ENCODE measurements at regions not wholly inside any gene's neighbourhood (a gene's known extent, or its start where the extent isn't known, plus 50 kb on each side); places are given as distances from the start of the nearest gene placed in this dataset.
A peak's percentile ranks its signal among the peaks of the same experiment; 100 is the strongest.
"Not testable (repeated sequence)": the region's sequence is repeated elsewhere in the genome, so short reads cannot be mapped to it uniquely, and the experiment has no call there.

GRCh38 chr14:105664691-105665090 lies 138.3 kb downstream of the TMEM121 start:
- CTCF ChIA-PET: no interaction called here
- no peak overlapping the region for H3K27ac Mint-ChIP-seq
- DNase-seq: no peak
- H3K36me3 Mint-ChIP-seq: no peaks in the 10 kb centered on the region
- H3K9me3 Mint-ChIP-seq: peaks cover 14% of the 10 kb centered on the region
- no peaks in the 10 kb centered on the region for H3K4me1 Mint-ChIP-seq
- no peak overlapping the region for H3K4me3 Mint-ChIP-seq
- H3K27me3 Mint-ChIP-seq: no peaks in the 10 kb centered on the region

- DNase-seq: no peak
- CTCF ChIA-PET: no interaction called here
- Mint-ChIP-seq H3K4me3 (no peak overlapping the region), H3K9me3 (peaks cover 7% of the 10 kb centered on the region), H3K27me3 (no peaks in the 10 kb centered on the region), H3K36me3 (no peaks in the 10 kb centered on the region), H3K27ac (no peak overlapping the region), H3K4me1 (no peaks in the 10 kb centered on the region)
These were observed 139.0 kb downstream of the TMEM121 start for GRCh38 chr14:105665247-105665950.

- no peaks in the 10 kb centered on the region for H3K4me1 Mint-ChIP-seq
- CTCF ChIA-PET: no interaction called here
- peaks cover 1% of the 10 kb centered on the region for H3K9me3 Mint-ChIP-seq
- no peak overlapping the region for H3K27ac Mint-ChIP-seq
- no peaks in the 10 kb centered on the region for H3K27me3 Mint-ChIP-seq
- H3K4me3 Mint-ChIP-seq: no peak overlapping the region
- no peaks in the 10 kb centered on the region for H3K36me3 Mint-ChIP-seq
- no peak for DNase-seq
These were observed 139.5 kb downstream of the TMEM121 start for GRCh38 chr14:105665951-105666277.

GRCh38 chr14:105666420-105666819 lies 140.0 kb downstream of the TMEM121 start:
- Mint-ChIP-seq H3K9me3 (no peaks in the 10 kb centered on the region), H3K4me1 (no peaks in the 10 kb centered on the region), H3K27me3 (no peaks in the 10 kb centered on the region), H3K36me3 (no peaks in the 10 kb centered on the region), H3K27ac (no peak overlapping the region), H3K4me3 (no peak overlapping the region)
- CTCF ChIA-PET: no interaction called here
- no peak for DNase-seq

- CTCF ChIA-PET, H3K27me3 Mint-ChIP-seq, H3K9me3 Mint-ChIP-seq: not testable (repeated sequence)
These were observed 140.7 kb downstream of the TMEM121 start for GRCh38 chr14:105666991-105667662.

GRCh38 chr14:105667663-105668020 lies 141.3 kb downstream of the TMEM121 start:
- H3K36me3 Mint-ChIP-seq, H3K9me3 Mint-ChIP-seq, DNase-seq, H3K4me3 Mint-ChIP-seq, H3K27ac Mint-ChIP-seq, H3K27me3 Mint-ChIP-seq, H3K4me1 Mint-ChIP-seq, CTCF ChIA-PET: not testable (repeated sequence)

More at GRCh38 chr14:105666991-105667662, 140.7 kb downstream of the TMEM121 start:
- not testable (repeated sequence) for H3K4me3 Mint-ChIP-seq, H3K27ac Mint-ChIP-seq, DNase-seq, H3K36me3 Mint-ChIP-seq, H3K4me1 Mint-ChIP-seq

GRCh38 chr14:105668021-105668420 lies 141.6 kb downstream of the TMEM121 start:
- CTCF ChIA-PET, H3K4me1 Mint-ChIP-seq, H3K4me3 Mint-ChIP-seq, H3K27me3 Mint-ChIP-seq, DNase-seq, H3K27ac Mint-ChIP-seq, H3K36me3 Mint-ChIP-seq, H3K9me3 Mint-ChIP-seq: not testable (repeated sequence)

- H3K27ac Mint-ChIP-seq, H3K4me1 Mint-ChIP-seq, H3K36me3 Mint-ChIP-seq, H3K9me3 Mint-ChIP-seq, DNase-seq, H3K27me3 Mint-ChIP-seq, CTCF ChIA-PET, H3K4me3 Mint-ChIP-seq: not testable (repeated sequence)
These were observed 142.3 kb downstream of the TMEM121 start for GRCh38 chr14:105668471-105669230.

GRCh38 chr14:105669231-105669610 lies 142.8 kb downstream of the TMEM121 start:
- CTCF ChIA-PET, H3K4me1 Mint-ChIP-seq, H3K27me3 Mint-ChIP-seq, H3K27ac Mint-ChIP-seq, H3K4me3 Mint-ChIP-seq, H3K36me3 Mint-ChIP-seq, DNase-seq, H3K9me3 Mint-ChIP-seq: not testable (repeated sequence)

- H3K4me1 Mint-ChIP-seq, CTCF ChIA-PET, DNase-seq, H3K27me3 Mint-ChIP-seq, H3K36me3 Mint-ChIP-seq, H3K4me3 Mint-ChIP-seq, H3K9me3 Mint-ChIP-seq, H3K27ac Mint-ChIP-seq: not testable (repeated sequence)
These were observed 143.3 kb downstream of the TMEM121 start for GRCh38 chr14:105669646-105670045.

- CTCF ChIA-PET, H3K36me3 Mint-ChIP-seq, H3K9me3 Mint-ChIP-seq: not testable (repeated sequence)
These were observed 146.2 kb downstream of the TMEM121 start for GRCh38 chr14:105672450-105673200.

GRCh38 chr14:105675433-105675832 lies 149.1 kb downstream of the TMEM121 start:
- DNase-seq, H3K4me3 Mint-ChIP-seq, H3K4me1 Mint-ChIP-seq, H3K27ac Mint-ChIP-seq, H3K27me3 Mint-ChIP-seq, H3K36me3 Mint-ChIP-seq, H3K9me3 Mint-ChIP-seq, CTCF ChIA-PET: not testable (repeated sequence)

More at GRCh38 chr14:105672450-105673200, 146.2 kb downstream of the TMEM121 start:
- not testable (repeated sequence) for H3K27me3 Mint-ChIP-seq, DNase-seq, H3K4me1 Mint-ChIP-seq, H3K4me3 Mint-ChIP-seq, H3K27ac Mint-ChIP-seq

GRCh38 chr14:105675905-105676670 lies 149.7 kb downstream of the TMEM121 start:
- H3K4me3 Mint-ChIP-seq: not testable (repeated sequence)

GRCh38 chr14:105678057-105678456 lies 151.7 kb downstream of the TMEM121 start:
- CTCF ChIA-PET: interaction anchor here (0.6 to 0.8 kb wide), 2 partner anchors 261 to 265 kb away, joined by 4 to 5 read pairs; no protein-coding TSS in a partner anchor
- H3K4me1 Mint-ChIP-seq, H3K4me3 Mint-ChIP-seq, DNase-seq, H3K9me3 Mint-ChIP-seq, H3K27me3 Mint-ChIP-seq, H3K36me3 Mint-ChIP-seq: not testable (repeated sequence)
- H3K27ac Mint-ChIP-seq: peak overlapping the region; percentile 28

More at GRCh38 chr14:105675905-105676670, 149.7 kb downstream of the TMEM121 start:
- H3K27me3 Mint-ChIP-seq, H3K36me3 Mint-ChIP-seq, H3K4me1 Mint-ChIP-seq, DNase-seq, H3K27ac Mint-ChIP-seq, H3K9me3 Mint-ChIP-seq: not testable (repeated sequence)
- CTCF ChIA-PET: interaction anchor here (1.3 kb wide), 1 partner anchor 385 kb away, joined by 3 read pairs; no protein-coding TSS in a partner anchor
